ENCODE measurements at regions not wholly inside any gene's neighbourhood (a gene's known extent, or its start where the extent isn't known, plus 50 kb on each side); places are given as distances from the start of the nearest gene placed in this dataset.

GRCh38 chr17:71431146-71431545 lies 689.7 kb upstream of the SOX9 start:
- no peak for ATAC-seq (ENCODE audit: low read depth)
- Mint-ChIP-seq H3K4me3 (no peak overlapping the region), H3K9me3 (ENCODE audit: insufficient read depth) (peaks cover 3% of the 10 kb centered on the region), H3K4me1 (no peaks in the 10 kb centered on the region), H3K27me3 (no peaks in the 10 kb centered on the region), H3K27ac (no peak overlapping the region)
- no peak overlapping the region for H3K4me2 ChIP-seq (replicated peaks; ENCODE audit: low read depth, low read length, poor library complexity, severe bottlenecking)
- H3K4me1 ChIP-seq (ENCODE audit: control insufficient read depth in 2 of 2, insufficient read depth in 2 of 2, low read length in 2 of 2) = no peaks in the 10 kb centered on the region
- no peak overlapping the region for H3K27ac ChIP-seq (ENCODE audit: low read length in 2 of 2)
- POLR2A ChIA-PET = no interaction called here
- DNase-seq = no peak
- no peak overlapping the region for H2AFZ ChIP-seq (ENCODE audit: insufficient read depth, low read depth, low read length, poor library complexity, severe bottlenecking)
- H3K79me2 ChIP-seq (ENCODE audit: control insufficient read depth, insufficient read depth, low read length) = no peaks in the 10 kb centered on the region
- no peak for TF ChIP-seq CTCF (IDR thresholded peaks at IDR 0.05)
- TF ChIP-seq EZH2 (IDR thresholded peaks at IDR 0.05; ENCODE audit: borderline replicate concordance, insufficient read depth, low read depth, low read length, poor library complexity, severe bottlenecking) = no peak
- H3K9me3 ChIP-seq (ENCODE audit: control extremely low read depth in 1 of 3, control insufficient read depth in 2 of 3, insufficient read depth in 1 of 3, low read length in 2 of 3) = peaks cover 0 to 2% (median 1%) of the 10 kb centered on the region in 3 donors
- CTCF ChIA-PET = no interaction called here
- WGBS (ENCODE audit: insufficient coverage) = no CpG with 5 or more reads among the region's 2 CpGs
- intact Hi-C loops (cut with micrococcal nuclease) = no loop called here
- H3K9ac ChIP-seq (ENCODE audit: low read length) = no peak overlapping the region
- H3K36me3 ChIP-seq (replicated peaks in 1 of 2; ENCODE audit: control extremely low read depth in 1 of 2, control insufficient read depth in 1 of 2, extremely low read depth in 1 of 2, insufficient read depth in 2 of 2, low read length in 1 of 2) = no peaks in the 10 kb centered on the region
- no peak overlapping the region for H3K4me3 ChIP-seq (ENCODE audit: control extremely low read depth in 1 of 5, extremely low read depth in 1 of 5, insufficient read depth in 1 of 5, low read depth in 2 of 5, low read length in 4 of 5)
- no peaks in the 10 kb centered on the region for H3K27me3 ChIP-seq (replicated peaks in 1 of 4; ENCODE audit: control extremely low read depth in 1 of 4, control insufficient read depth in 3 of 4, insufficient read depth in 4 of 4, low read length in 3 of 4)
- no peaks in the 10 kb centered on the region for H4K20me1 ChIP-seq (ENCODE audit: control insufficient read depth, insufficient read depth, low read length, poor library complexity, severe bottlenecking)

- Mint-ChIP-seq H3K9me3 (ENCODE audit: insufficient read depth) (peaks cover 3% of the 10 kb centered on the region), H3K4me3 (no peak overlapping the region), H3K27ac (no peak overlapping the region), H3K27me3 (no peaks in the 10 kb centered on the region), H3K4me1 (no peaks in the 10 kb centered on the region)
- H3K4me2 ChIP-seq (replicated peaks; ENCODE audit: low read depth, low read length, poor library complexity, severe bottlenecking) = no peak overlapping the region
- DNase-seq (no peak), ATAC-seq (ENCODE audit: low read depth) (no peak)
- no peak overlapping the region for H3K9ac ChIP-seq (ENCODE audit: low read length)
- H3K4me1 ChIP-seq (ENCODE audit: control insufficient read depth in 2 of 2, insufficient read depth in 2 of 2, low read length in 2 of 2) = no peaks in the 10 kb centered on the region
- no peak for TF ChIP-seq EZH2 (IDR thresholded peaks at IDR 0.05; ENCODE audit: borderline replicate concordance, insufficient read depth, low read depth, low read length, poor library complexity, severe bottlenecking)
- TF ChIP-seq CTCF (IDR thresholded peaks at IDR 0.05) = no peak
- no peak overlapping the region for H3K27ac ChIP-seq (ENCODE audit: low read length in 2 of 2)
- no peak overlapping the region for H3K4me3 ChIP-seq (ENCODE audit: control extremely low read depth in 1 of 5, extremely low read depth in 1 of 5, insufficient read depth in 1 of 5, low read depth in 2 of 5, low read length in 4 of 5)
- no peaks in the 10 kb centered on the region for H3K79me2 ChIP-seq (ENCODE audit: control insufficient read depth, insufficient read depth, low read length)
- intact Hi-C loops (cut with micrococcal nuclease) = no loop called here
- H3K36me3 ChIP-seq (replicated peaks in 1 of 2; ENCODE audit: control extremely low read depth in 1 of 2, control insufficient read depth in 1 of 2, extremely low read depth in 1 of 2, insufficient read depth in 2 of 2, low read length in 1 of 2) = no peaks in the 10 kb centered on the region
- WGBS (ENCODE audit: insufficient coverage) = 100% methylated on average over 1 of the region's 2 CpGs
- no peak overlapping the region for H2AFZ ChIP-seq (ENCODE audit: insufficient read depth, low read depth, low read length, poor library complexity, severe bottlenecking)
- H3K27me3 ChIP-seq (replicated peaks in 1 of 4; ENCODE audit: control extremely low read depth in 1 of 4, control insufficient read depth in 3 of 4, insufficient read depth in 4 of 4, low read length in 3 of 4) = no peaks in the 10 kb centered on the region
- H4K20me1 ChIP-seq (ENCODE audit: control insufficient read depth, insufficient read depth, low read length, poor library complexity, severe bottlenecking) = no peaks in the 10 kb centered on the region
- ChIA-PET POLR2A (no interaction called here), CTCF (no interaction called here)
- H3K9me3 ChIP-seq (ENCODE audit: control extremely low read depth in 1 of 3, control insufficient read depth in 2 of 3, insufficient read depth in 1 of 3, low read length in 2 of 3) = peaks cover 0 to 2% (median 1%) of the 10 kb centered on the region in 3 donors
Observed at GRCh38 chr17:71432378-71433315, 688.2 kb upstream of the SOX9 start.

Measured in B cell (primary cell).